ENCODE measurements at regions not wholly inside any gene's neighbourhood (a gene's known extent, or its start where the extent isn't known, plus 50 kb on each side); places are given as distances from the start of the nearest gene placed in this dataset.

- TF ChIP-seq CTCF (IDR thresholded peaks at IDR 0.05) (no peak), POLR2A (IDR thresholded peaks at IDR 0.05) (no peak)
Observed at GRCh38 chr6:4510906-4511640, 265.1 kb upstream of the CDYL start.

All from adrenal gland (tissue), 5 donors.